Effector memory CD8-positive, alpha-beta T cell (primary cell): ENCODE measurements at regions not wholly inside any gene's neighbourhood (a gene's known extent, or its start where the extent isn't known, plus 50 kb on each side); places are given as distances from the start of the nearest gene placed in this dataset.

ENCODE experiments used
- ATAC-seq: fragments of 150-1000 bp; cut with Tn5 transposase; replicated peaks from 2 replicates; pipeline ENCODE4 v1.10.0; 2021; ENCODE audit warnings: mild to moderate bottlenecking, moderate library complexity
- DNase-seq, 3 experiments: peaks; one replicate each; pipeline ENCODE4 v3.0.0; 2021
- H3K27ac Mint-ChIP-seq, 2 donors: one replicate each; pipeline ENCODE4 v1.8.0; 2022; ENCODE audit warnings: mild to moderate bottlenecking in 2 of 2, mixed read lengths in 2 of 2, moderate library complexity in 2 of 2
- H3K27me3 Mint-ChIP-seq, 2 donors: one replicate each; pipeline ENCODE4 v1.8.0; 2022; ENCODE audit warnings: mixed read lengths in 2 of 2
- H3K36me3 Mint-ChIP-seq: one replicate; pipeline ENCODE4 v1.8.0; 2022; ENCODE audit warnings: mild to moderate bottlenecking, moderate library complexity, mixed read lengths; ENCODE audit not compliant: insufficient read depth
- H3K4me1 Mint-ChIP-seq, 2 donors: one replicate each; pipeline ENCODE4 v1.8.0; 2022; ENCODE audit warnings: low read depth in 2 of 2, mixed read lengths in 2 of 2
- H3K4me3 Mint-ChIP-seq, 2 donors: one replicate each; pipeline ENCODE4 v1.8.0; 2022; ENCODE audit warnings: mild to moderate bottlenecking in 2 of 2, mixed read lengths in 2 of 2, moderate library complexity in 2 of 2
- H3K9me3 Mint-ChIP-seq, 2 donors: one replicate each; pipeline ENCODE4 v1.8.0; 2022; ENCODE audit warnings: mixed read lengths in 2 of 2

DNA sequence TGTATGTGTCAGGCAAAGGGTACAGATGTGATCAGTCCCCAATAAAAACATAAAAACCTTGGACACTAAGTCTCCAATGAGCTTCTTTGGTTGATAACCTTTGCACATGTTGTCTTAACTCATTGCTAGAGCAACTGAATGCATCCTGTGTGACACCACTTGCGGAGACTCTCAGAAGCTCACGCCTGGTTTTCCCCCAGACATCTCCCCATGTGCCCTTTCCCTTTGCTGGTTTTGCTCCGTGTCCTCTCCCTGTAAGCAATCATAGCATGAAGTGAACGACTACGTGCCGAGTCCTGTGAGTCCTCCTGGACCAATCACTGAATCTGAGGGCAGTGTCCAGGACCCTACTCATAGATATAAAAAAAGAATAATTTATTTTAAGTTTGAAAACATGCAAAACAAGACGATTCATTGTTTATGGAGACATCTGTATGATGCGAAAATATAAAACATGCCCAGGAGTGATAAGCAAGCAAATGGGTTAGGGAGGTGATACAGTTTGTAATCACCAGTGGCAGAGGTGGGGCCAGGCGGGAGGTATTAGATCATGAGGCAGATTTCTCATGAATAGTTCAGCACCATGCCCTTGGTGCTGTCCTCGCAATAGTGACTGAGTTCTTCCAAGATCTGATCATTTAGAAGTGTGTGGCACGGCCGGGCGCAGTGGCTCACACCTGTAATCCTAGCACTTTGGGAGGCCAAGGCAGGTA is 115.5 kb downstream of the MED10 start:
- H3K27ac Mint-ChIP-seq = no peak overlapping the region
- H3K4me1 Mint-ChIP-seq = no peaks in the 10 kb centered on the region
- peaks cover 0 to 4% of the 10 kb centered on the region in 2 donors for H3K9me3 Mint-ChIP-seq
- ATAC-seq (no peak), DNase-seq (no peak)
- H3K4me3 Mint-ChIP-seq = no peak overlapping the region
- peaks cover 11 to 32% of the 10 kb centered on the region in 2 donors for H3K27me3 Mint-ChIP-seq
- H3K36me3 Mint-ChIP-seq = no peaks in the 10 kb centered on the region

DNA sequence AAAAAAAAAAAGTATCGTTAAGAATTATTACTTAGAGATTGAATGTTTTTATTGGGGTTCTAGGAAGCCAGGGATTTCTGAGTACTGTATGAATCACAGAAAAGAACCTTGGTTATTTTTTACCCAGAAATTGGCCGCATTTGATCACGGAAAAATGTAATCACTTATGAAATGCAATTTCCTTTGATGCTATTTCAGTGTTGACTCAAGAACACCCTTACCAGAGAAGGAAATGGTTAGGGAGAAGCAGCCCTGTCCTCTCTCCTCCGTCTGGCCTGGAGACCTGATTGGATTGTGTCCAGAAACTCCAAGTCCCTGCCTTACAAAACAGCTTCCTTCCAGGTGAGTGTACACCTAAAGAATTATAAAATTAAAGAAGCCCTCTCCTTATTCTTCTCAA is 116.7 kb downstream of the MED10 start:
- Mint-ChIP-seq H3K4me1 (no peaks in the 10 kb centered on the region), H3K36me3 (no peaks in the 10 kb centered on the region), H3K4me3 (no peak overlapping the region), H3K9me3 (peaks cover 4 to 7% of the 10 kb centered on the region in 2 donors), H3K27ac (no peak overlapping the region), H3K27me3 (peaks cover 14 to 42% of the 10 kb centered on the region in 2 donors)
- DNase-seq = no peak
- no peak for ATAC-seq

DNA sequence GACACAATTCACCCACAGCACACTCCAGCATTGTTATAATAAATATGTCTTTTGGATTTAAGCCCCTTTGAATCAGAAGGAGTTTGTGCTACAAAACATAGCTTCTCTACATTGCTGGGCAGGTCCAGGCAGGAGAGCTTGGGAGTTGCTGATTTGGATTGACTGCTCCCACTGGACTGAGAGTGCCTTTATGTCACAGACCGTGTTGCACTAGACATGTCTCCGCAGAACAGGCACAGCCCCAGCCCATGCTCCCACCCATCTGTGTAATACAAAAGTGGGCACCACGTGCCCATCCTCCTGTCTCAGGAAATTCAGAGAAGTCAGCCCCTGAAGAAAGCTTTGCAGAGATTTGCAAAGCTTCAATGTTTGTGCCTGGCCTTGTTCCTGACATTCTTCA is 117.1 kb downstream of the MED10 start:
- no peak overlapping the region for H3K4me3 Mint-ChIP-seq
- no peak for DNase-seq
- no peak overlapping the region for H3K27ac Mint-ChIP-seq
- H3K9me3 Mint-ChIP-seq = peaks cover 4 to 7% of the 10 kb centered on the region in 2 donors
- H3K27me3 Mint-ChIP-seq = peaks cover 18 to 44% of the 10 kb centered on the region in 2 donors
- H3K4me1 Mint-ChIP-seq = no peaks in the 10 kb centered on the region
- ATAC-seq = no peak
- no peaks in the 10 kb centered on the region for H3K36me3 Mint-ChIP-seq

DNA sequence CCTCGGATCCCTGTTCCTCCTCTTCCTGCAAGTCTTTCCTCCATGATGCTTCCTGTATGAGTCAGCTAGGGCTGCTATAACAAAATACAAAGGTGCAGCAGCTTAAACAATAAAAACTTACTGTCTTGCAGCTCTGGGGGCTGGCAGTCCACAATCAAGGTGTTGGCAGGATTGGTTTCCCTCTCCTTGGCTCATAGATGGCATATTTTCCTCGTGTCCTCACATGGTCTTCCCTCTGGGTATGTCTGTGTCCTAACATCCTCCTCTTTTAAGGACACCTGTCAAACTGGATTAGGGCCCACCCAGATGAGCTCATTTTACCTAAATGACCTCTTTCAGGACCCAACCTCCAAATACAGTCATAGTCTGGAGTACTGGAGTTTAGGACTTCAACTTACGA is 117.5 kb downstream of the MED10 start:
- no peak for ATAC-seq
- no peaks in the 10 kb centered on the region for H3K4me1 Mint-ChIP-seq
- no peak overlapping the region for H3K27ac Mint-ChIP-seq
- H3K4me3 Mint-ChIP-seq = no peak overlapping the region
- peaks cover 4 to 7% of the 10 kb centered on the region in 2 donors for H3K9me3 Mint-ChIP-seq
- no peaks in the 10 kb centered on the region for H3K36me3 Mint-ChIP-seq
- DNase-seq = no peak
- H3K27me3 Mint-ChIP-seq = peaks cover 20 to 47% of the 10 kb centered on the region in 2 donors

DNA sequence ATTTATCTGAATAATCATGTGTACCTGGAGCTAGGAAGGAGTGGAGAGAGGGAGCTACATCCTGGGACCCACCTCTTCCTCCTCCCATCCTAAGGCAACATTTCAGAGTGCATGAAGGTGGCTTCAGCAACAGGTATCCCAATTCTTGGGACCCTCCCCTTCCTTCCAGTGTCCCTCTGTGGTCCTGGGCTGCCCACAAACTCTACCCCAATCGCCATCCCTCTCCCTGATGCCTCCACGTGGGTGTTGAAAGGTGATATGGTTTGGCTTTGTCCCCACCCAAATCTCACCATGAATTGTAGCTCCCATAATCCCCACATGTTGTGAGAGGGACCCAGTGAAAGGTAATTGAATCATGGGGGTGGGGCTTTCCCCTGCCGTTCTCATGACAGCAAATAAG is 121.4 kb downstream of the MED10 start:
- Mint-ChIP-seq H3K4me1 (no peaks in the 10 kb centered on the region), H3K27ac (no peak overlapping the region), H3K36me3 (no peaks in the 10 kb centered on the region), H3K4me3 (no peak overlapping the region), H3K9me3 (peaks cover 4 to 7% of the 10 kb centered on the region in 2 donors), H3K27me3 (peaks cover 16 to 67% of the 10 kb centered on the region in 2 donors)
- DNase-seq = no peak
- no peak for ATAC-seq

DNA sequence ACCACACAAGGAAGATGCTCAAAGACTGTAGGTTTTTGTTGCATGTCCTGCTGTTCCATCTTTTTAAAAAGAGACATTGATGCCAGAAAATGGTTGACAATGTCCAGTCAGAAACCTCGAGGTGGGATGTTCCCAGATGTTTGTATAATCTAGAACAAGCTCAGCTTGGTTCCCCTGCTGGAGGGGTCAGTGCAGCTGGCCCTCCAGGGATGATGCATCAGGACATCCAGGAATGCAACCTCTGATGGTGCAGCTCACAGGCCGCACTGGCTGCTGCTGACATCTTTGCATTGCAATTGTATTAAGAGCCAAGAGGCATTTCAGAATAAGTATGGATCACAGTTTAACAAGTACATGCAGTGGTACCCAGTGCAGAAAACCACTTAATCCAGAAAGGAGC is 122.4 kb downstream of the MED10 start:
- Mint-ChIP-seq H3K4me3 (no peak overlapping the region), H3K9me3 (peaks cover 4 to 7% of the 10 kb centered on the region in 2 donors), H3K27me3 (peaks cover 16 to 67% of the 10 kb centered on the region in 2 donors), H3K4me1 (no peaks in the 10 kb centered on the region), H3K36me3 (no peaks in the 10 kb centered on the region), H3K27ac (no peak overlapping the region)
- DNase-seq = no peak
- no peak for ATAC-seq

DNA sequence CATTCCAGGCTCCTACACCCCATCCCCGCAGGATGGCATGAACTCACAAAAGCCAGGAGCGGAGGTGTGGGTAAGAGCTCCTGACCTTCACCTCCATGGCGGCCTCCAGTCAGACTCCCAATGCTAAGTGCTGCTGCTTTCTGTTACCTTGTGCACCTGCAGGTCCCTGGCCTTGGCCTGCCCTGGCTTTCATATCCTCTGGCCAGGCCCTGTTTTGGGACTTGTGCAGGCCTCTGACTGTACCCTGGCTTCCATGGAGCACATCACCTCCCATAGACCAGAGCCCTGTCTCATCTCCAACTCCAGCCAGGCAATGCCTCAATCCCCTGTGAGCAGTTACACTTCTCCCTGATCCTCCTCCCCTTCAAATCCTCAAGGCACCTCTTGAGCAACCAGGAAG is 124.5 kb downstream of the MED10 start:
- Mint-ChIP-seq H3K27me3 (peaks cover 9 to 57% of the 10 kb centered on the region in 2 donors), H3K4me3 (no peak overlapping the region), H3K4me1 (no peaks in the 10 kb centered on the region), H3K9me3 (peaks cover 0 to 7% of the 10 kb centered on the region in 2 donors), H3K36me3 (no peaks in the 10 kb centered on the region), H3K27ac (no peak overlapping the region)
- DNase-seq (no peak), ATAC-seq (no peak)

DNA sequence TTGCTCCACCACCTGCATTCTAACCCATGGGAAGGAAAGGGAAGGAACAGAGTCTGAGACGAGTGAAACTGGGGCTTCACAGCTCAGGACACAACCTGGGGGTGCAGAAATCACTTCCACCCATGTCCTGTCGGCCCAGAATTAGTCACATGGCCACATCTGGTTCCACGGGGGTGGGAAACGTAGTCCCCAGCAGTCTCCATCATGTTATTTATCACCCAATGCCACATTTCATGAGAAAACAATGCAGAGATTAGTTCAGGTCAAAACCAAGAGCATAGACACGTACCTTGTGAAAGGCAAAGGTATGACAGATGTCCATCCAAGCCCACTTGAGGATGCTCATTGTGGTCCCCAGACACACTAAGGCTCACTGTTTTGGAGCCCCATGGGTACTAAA is 125.1 kb downstream of the MED10 start:
- ATAC-seq = no peak
- H3K36me3 Mint-ChIP-seq = no peaks in the 10 kb centered on the region
- no peak overlapping the region for H3K4me3 Mint-ChIP-seq
- DNase-seq = no peak
- H3K9me3 Mint-ChIP-seq = peaks cover 0 to 7% of the 10 kb centered on the region in 2 donors
- peaks cover 9 to 51% of the 10 kb centered on the region in 2 donors for H3K27me3 Mint-ChIP-seq
- no peaks in the 10 kb centered on the region for H3K4me1 Mint-ChIP-seq
- H3K27ac Mint-ChIP-seq = no peak overlapping the region

DNA sequence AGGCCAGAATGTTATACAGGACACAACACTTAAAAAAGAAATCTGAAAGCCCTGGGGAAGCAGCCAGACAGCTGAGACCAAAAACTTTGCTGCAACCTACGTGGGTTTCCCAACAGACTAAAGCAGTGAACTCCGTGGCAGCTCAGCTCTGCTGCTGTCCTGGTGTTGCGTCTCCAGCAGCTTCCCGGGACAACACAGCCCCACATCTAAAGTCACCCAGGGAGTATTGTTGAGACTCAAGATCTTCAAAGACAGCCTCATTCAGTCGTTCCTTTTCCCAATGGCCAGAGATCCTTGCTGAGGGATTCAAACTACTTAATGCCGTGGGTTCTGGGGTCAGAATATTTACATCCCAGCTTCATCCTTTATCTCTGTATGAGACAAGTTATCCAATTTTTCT is 125.8 kb downstream of the MED10 start:
- no peak for ATAC-seq
- Mint-ChIP-seq H3K9me3 (peaks cover 0 to 7% of the 10 kb centered on the region in 2 donors), H3K36me3 (no peaks in the 10 kb centered on the region), H3K27ac (no peak overlapping the region), H3K27me3 (peaks cover 9 to 44% of the 10 kb centered on the region in 2 donors), H3K4me3 (no peak overlapping the region), H3K4me1 (no peaks in the 10 kb centered on the region)
- DNase-seq = no peak

DNA sequence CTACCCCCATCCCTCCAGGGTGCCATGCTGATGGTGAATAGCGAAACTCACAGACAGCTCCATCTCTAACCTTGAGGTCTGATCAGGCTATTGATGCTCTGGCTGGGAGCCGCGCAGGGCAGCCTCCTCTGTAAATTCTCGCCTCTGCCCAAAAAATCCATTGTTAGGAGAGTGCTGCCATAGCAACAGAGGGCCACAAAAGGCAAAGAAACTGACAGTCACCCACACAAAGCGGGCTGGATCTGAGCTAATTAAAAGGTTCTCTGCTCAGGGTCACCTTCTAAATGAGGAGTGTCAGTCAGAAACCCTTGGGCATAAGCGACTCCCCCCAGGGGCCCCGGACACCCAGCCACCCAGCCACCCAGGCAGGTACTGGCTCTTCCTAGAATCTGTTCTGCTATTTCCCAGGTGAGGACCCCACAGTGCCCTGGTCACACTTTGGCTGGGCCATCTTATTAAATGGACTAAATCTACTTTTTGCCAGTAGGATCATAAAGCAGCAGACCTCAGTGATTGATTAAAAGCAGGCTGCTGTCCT is 126.7 kb downstream of the MED10 start:
- ATAC-seq (no peak), DNase-seq (no peak)
- Mint-ChIP-seq H3K4me3 (no peak overlapping the region), H3K27me3 (peaks cover 6 to 37% of the 10 kb centered on the region in 2 donors), H3K36me3 (no peaks in the 10 kb centered on the region), H3K27ac (no peak overlapping the region), H3K4me1 (no peaks in the 10 kb centered on the region), H3K9me3 (no peaks in the 10 kb centered on the region)

DNA sequence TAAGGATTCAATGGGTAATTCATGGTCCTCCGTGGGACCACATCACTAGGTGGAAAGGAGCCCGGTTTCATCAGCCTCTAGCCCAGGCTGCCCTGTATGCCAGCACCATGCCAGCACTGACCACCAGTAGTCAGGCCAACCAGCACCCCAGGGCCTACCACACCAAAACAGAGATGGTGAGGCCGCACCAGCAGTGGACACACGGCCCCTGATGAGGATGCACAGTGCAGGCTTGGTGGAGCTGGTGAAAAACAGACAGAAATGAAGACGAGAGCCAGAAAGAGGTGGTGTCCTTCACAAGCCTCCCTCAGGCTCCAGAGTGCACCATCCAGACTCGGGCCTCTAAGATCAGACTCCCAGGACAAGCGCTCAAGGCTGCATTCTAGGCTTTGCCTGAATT is 128.2 kb downstream of the MED10 start:
- ATAC-seq (no peak), DNase-seq (no peak)
- no peaks in the 10 kb centered on the region for H3K4me1 Mint-ChIP-seq
- peaks cover 0 to 31% of the 10 kb centered on the region in 2 donors for H3K27me3 Mint-ChIP-seq
- H3K4me3 Mint-ChIP-seq = no peak overlapping the region
- H3K36me3 Mint-ChIP-seq = no peaks in the 10 kb centered on the region
- H3K9me3 Mint-ChIP-seq = no peaks in the 10 kb centered on the region
- no peak overlapping the region for H3K27ac Mint-ChIP-seq

DNA sequence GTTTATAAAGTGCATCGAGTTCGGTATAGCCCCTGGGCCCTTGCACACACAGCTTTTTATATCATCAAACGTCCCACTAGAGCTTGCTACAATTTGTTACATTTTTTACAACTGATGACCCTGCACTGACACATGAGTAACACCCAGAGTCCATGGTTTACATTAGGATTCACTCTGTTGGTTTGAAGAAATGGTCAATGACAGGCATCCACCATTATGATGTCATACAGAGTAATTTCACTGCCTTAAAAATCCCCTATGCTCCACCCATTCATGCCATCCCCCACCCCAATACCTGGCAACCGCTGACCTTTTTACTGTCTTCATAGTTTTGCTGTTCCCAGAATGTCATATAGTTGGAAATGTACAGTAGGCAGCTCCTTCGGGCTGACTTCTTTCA is 130.2 kb downstream of the MED10 start:
- Mint-ChIP-seq H3K27me3 (peaks cover 0 to 20% of the 10 kb centered on the region in 2 donors), H3K36me3 (no peaks in the 10 kb centered on the region), H3K9me3 (no peaks in the 10 kb centered on the region), H3K4me1 (no peaks in the 10 kb centered on the region), H3K4me3 (no peak overlapping the region), H3K27ac (no peak overlapping the region)
- ATAC-seq = no peak
- no peak for DNase-seq

DNA sequence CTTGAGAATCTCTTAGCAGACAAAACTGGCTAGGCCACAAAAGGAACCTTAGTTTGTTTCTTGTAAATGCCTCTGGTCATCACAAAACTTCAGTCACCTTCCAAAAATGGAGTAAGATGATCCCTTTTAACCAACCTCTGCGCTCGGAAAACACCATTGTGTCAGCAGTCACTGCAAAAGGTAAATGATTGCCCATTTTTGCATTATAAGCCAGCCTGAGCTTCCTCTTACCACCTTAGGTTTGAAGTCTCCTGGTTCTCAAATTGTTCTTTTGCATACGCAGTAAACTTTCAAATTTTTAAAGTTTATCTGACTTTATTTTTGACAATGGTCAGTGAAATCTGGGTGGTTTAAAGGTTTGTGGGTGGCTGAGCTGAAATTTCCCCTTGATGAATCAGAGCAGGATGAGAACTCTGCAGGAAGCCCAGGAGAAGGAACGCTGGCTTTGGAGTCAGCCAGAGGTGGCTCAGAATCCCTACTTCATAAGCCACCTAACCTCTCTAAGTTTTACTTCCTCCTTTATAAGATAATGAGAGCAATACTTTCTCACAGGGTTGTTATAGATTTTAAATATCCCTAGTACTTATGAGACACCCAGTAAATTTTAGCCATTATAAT is 131.4 kb downstream of the MED10 start:
- Mint-ChIP-seq H3K36me3 (no peaks in the 10 kb centered on the region), H3K4me3 (no peak overlapping the region), H3K27ac (no peak overlapping the region), H3K27me3 (peaks cover 0 to 12% of the 10 kb centered on the region in 2 donors), H3K9me3 (no peaks in the 10 kb centered on the region), H3K4me1 (no peaks in the 10 kb centered on the region)
- no peak for ATAC-seq
- no peak for DNase-seq

DNA sequence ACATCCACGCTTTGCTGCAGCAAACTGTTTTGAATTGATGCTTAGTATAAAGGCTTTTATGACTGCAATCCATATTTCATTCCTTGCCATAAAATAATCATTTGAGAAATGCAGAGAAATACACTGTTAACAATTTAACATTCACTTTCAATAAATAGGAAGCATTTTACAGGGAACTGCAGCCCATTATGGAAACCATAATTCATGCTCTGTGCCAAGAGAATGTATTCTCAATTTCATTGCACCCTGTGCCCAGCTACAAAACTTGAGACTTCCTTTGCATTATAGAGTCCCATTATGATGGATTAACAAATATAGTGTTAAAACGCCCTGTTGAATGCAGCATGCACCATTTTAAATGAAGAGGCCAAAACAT is 134.0 kb downstream of the MED10 start:
- Mint-ChIP-seq H3K27ac (no peak overlapping the region), H3K4me3 (no peak overlapping the region), H3K4me1 (no peaks in the 10 kb centered on the region), H3K27me3 (peaks cover 0 to 2% of the 10 kb centered on the region in 2 donors), H3K36me3 (no peaks in the 10 kb centered on the region), H3K9me3 (no peaks in the 10 kb centered on the region)
- ATAC-seq = no peak
- no peak for DNase-seq
